Hematopoietic multipotent progenitor cell treated with erythropoietin and hydrocortisone succinate and interleukin-3 and kit ligand, for 17 days (in vitro differentiated cells): ENCODE measurements at regions not wholly inside any gene's neighbourhood (a gene's known extent, or its start where the extent isn't known, plus 50 kb on each side); places are given as distances from the start of the nearest gene placed in this dataset.

Source experiments
- DNase-seq: peaks from one replicate; pipeline ENCODE4 v3.0.0-alpha.2; 2015; ENCODE audit warnings: low spot score

DNA sequence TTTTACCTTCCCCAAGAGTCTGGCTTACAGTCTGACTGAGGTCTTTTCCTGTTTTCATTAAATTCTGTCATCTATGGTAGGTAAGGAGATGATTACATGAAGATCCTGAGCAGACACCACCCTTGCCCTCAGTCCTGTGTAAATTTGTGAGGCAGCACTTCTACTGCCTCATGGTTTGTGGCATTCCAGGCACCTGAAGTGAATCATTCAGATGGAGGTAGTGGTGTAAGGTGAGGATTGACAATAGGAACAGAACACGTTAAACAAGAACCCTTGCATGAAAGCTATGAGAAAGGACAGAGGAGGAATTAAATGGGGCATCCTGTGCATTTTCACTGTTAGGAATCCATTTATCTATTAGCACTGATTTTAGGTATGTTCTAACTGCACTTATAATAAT lies 618.6 kb downstream of the TLL1 start:
- DNase-seq = no peak

DNA sequence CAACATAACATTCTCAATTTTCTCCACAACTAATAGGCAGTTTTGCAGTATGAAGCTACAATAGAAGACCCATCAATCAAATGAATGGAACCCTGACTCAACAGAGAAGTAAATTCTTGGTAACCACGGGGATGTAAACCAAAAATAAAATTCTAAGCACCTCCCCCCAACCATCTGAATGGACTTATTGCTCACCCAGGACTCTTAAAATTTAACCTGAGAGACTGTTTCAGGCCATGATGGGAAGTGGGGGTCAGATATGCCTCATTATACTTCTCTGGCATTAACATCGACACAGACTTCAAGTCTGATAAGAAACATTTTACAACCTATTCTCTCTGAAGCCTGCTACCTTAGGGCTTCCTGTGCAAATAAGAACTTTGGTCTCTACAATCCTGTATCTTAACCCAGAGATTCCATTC lies 620.9 kb downstream of the TLL1 start:
- DNase-seq = no peak

DNA sequence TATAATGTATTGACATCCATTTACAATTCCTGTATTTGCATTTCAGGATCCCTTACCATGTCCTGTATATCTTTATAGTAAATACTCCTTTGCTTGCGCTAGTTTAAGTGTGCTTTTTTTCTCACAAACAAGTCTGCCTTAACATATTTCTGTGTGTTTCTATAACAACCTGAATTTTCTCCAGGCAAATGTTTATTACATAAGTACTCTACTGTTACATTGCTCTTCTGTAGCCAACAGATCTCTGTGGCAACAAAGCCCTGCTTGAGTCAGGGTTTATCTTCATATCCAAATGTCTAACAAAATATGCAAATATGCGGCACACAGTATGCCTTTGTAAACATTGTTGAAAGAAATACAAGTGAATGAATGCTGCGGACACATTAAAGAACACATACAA lies 625.5 kb downstream of the TLL1 start:
- DNase-seq = no peak

DNA sequence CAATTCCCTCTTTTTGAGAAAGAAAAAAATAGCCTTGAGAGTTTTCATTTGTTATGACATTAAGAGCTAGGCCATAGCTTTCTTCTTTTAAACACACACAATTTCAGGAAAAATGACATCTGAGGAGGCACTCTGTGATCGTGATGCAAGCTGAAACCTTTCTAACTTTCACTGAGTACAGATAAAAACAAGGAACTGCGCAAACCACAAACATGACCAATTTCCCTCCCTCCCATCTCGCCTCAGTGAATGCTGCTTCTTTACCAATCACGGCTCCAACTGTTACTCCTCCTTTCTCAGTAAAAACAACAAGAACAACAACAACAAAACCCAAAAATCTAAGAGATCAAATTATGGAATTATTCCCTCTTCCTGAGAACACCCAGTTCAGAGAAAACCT lies 626.8 kb downstream of the TLL1 start:
- no peak for DNase-seq

DNA sequence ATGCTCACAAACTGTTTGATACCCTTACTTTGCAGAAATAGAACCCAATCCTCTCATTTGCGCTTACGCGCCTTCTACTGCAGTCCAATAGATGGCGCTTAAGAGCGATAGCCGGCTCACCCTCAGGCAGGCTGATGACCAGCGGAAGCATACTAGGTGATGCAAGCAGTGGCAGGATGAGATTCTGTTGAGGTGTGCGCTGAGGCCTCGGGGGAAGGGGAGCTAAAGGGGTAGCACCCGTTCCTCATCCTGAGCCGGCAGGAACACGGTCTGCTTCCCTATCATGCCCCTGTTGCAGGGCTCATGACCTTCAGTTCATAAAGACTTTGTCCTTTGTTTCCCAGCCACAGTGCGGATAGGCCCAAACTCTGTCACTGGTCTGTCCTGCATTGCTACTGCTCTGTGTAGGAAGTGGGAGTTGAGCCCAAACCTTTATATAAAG lies 628.9 kb downstream of the TLL1 start:
- DNase-seq = no peak

DNA sequence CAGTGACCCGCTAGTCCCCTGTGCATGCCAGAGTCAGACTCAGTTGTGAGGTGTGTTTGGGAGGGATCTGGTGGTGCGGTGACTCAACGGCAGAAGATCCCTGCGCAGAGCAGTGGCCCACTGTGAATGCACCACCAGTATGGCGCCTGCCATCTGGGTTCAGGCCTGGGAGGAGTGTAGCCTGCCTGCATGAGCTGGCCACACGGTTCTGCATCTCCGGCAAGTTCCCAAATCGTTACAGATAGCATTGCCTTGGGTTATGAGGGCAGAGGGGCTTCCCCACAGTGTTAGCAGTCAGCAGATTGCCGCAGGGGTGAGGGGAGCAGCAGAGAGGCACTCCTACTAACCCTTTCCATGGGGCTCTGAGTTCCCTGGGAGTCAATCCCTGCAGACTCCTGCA lies 629.6 kb downstream of the TLL1 start:
- no peak for DNase-seq

DNA sequence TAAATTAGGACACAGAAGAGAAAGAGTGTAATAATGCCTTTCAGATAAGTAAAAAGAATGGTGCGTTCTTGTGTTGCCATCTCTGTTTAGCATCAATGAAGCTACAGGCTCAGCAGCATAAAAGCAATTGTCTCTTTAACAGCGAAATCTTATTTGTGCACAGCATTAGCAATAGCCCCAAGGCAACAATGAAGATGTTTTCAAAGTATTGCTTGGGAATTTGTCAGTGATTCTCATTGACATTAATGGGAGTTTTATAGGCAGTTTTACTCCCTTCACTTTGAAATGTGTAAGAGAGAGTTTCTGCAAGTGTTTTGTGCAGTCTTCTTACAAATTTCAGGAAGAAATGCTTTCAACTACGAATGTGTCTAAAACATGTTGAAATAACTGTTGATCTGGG lies 633.0 kb downstream of the TLL1 start:
- no peak for DNase-seq

DNA sequence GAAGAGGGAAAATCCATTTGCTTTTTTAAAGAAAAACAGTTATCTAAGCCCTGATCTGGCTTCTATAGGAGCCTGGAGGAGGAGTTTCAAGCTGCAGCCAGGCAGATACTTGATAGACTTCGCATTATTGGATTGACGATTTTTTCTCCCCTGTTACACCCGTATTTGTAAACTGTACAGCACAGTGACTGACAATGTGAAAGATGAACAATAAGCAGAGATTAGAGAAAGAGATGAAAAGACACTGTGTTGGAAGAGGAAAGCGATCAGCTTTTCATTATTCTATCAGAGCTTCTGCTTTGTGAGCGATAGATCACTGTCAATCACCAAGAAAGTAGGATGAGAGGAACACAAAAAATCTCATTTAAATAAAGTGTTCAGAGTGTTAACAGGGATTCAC lies 639.2 kb downstream of the TLL1 start:
- DNase-seq = no peak

DNA sequence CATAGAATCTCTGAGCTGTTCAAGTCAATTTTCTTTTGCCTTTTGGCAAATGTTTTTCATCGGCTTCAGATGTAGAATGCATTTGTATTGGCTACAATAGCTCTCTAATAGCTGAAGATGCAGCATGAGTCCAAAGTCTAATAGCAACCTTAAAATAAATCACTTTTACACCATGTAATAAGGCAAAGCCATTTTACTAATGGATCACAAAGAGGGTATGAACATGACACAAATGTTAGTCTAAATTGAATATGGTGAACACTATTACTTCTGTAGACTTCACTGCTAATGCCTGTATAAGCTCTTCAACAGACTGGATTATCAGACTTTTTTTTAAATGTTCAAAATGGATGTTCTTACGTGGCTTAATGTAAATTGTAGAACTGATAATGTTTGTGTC lies 645.3 kb downstream of the TLL1 start:
- DNase-seq = no peak

DNA sequence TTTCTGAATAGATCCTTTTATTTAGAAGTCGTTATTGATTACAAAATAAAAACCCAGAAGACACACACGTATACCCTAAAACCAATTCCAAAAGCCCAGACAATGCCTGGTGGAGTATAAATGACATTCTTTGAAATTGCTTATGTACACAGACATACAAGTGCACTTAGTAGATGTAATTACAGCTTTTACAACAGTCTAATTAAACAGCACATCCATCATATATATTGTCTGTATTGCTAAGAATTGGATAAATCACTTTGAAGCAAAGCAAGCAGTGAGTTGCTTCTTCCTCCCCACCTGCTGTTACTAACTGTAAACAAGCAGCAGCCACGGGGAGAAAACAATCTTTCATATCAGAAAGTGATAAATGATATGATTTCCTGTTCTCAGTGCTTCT lies 645.7 kb downstream of the TLL1 start:
- no peak for DNase-seq

DNA sequence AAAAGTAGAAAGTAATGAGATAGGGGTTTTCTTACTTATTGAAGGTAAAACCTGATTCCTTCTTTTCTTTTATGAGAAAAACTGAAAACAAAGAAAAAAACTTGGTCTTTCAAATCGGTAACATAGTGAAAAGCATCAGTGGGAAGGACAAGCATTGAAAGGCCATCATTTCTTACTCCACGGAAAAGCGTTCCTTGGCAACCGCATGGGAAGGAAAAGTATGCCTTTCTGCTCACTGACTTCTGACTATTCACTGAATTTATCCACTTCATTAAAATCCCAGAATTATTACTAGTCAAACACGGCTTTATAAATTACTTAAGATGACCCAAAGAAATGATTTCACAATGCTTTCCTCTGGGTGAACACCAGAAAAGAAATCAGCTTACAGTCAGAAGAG lies 646.7 kb downstream of the TLL1 start:
- DNase-seq = no peak

DNA sequence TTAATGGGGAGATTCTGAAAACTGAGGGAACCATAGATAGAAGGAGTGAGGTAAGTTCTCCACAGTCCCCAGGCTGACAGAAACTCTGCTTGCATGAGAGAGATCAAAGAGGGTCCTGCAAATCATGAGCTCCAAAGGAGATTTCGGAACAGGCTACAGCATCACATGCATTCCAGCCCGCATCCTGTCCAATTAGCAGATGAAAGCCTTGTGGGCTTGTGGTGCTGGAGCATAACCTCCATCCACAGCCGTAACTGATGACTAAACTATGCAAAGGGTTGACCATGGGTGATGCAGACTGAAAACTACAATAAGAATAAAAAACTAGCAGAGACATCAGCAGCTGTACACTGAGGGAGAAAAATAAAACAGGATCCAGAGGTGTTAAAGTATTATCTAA lies 654.5 kb downstream of the TLL1 start:
- DNase-seq = no peak

DNA sequence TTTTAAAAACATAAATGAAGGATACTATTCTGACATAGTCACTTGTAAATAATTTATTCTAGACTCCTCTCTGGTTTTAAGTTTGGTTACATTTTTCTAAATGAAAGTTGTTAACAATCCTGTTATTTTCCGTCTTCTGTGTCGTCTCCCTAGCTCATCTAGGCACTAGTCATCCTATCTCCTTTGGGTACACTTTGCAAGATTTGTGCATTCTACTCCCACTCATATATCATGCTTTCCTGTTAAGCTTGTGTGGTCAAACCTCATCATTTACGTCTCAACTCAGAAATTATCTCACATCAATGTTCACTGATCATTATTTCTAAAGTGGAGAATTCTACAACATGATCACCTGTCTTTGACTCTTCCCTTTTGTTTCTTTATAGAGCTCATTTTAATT lies 658.7 kb downstream of the TLL1 start:
- DNase-seq = no peak

DNA sequence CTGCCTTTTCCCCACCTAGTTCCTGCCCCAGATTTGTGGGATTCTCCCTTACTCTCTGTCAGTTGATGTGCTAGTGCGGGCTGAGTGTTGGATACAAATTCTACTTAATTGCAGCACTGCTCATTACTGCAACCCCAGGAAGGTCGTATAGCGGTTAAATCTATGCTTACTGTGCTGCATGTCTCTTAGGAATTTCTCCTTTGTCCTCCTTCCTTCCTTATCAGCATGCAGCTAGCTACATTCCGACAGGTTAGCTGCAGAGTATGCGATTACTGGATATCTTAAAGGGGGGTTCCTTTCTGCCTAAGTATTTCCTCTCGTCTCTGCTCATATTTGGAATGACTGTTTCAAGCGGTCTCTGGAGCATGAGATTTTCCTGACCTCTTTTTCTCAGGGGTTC lies 662.8 kb downstream of the TLL1 start:
- DNase-seq = no peak

DNA sequence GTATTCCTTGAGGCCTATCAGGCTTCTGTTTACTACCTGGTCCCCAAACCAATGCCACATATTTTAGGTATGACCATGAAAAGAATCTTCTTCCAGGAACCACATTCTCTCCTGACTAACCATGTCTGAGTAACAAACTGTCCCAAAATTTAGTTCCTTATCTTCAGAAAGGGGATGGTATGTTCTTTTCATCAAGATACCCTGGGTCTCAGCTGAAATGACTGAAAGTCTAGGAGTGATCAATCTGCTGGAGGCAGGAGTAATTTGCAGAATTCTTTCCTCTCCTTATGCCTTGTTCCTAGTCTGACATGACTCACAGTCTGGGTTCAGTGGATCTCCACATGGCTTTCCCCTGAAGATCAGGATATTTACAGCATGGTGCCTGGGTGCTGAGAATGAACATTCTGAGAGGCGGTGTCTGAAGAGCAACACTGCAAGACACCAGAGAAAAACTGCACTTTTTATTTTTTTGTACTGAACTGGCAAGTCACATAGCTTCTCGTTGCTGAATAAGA lies 665.5 kb downstream of the TLL1 start:
- DNase-seq = no peak

DNA sequence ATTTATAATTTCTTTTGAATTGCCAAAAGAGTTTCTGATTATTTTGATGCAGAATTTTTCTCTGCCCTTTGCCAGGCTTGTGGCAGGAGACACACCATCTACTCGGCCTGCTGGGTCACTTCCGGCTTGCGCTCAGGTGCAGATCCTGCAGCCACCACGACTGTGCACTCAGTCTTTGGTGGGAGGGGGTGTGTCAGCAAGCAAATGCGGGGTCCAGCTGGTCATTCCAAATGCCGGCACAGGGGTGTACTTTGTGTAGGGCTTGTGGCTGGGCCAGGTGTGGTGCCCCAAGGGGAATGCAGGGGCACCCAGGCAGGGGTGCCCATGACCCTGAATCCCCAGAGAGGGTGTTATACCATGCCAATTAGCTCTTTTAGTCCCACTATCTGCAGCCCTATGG lies 673.0 kb downstream of the TLL1 start:
- DNase-seq = no peak

DNA sequence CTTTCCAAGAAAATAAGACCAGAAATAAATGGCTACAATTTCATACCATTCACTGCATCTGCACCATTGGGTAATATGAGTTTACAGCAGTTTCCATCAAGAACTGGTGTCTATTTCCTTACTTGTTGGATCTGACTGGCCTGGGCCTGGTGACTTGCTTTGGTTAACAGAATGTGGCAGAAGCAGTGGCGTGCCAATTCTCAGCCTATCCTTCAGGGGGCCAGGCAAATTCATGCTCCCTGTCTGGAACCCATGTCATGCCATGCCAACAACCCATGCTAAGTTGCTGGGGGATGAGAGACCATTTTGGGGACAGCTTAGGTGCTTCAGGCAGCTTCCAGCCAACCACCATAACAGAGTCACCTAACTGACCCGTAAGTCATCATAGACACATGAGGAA lies 656.7 kb downstream of the SPOCK3 start:
- no peak for DNase-seq

DNA sequence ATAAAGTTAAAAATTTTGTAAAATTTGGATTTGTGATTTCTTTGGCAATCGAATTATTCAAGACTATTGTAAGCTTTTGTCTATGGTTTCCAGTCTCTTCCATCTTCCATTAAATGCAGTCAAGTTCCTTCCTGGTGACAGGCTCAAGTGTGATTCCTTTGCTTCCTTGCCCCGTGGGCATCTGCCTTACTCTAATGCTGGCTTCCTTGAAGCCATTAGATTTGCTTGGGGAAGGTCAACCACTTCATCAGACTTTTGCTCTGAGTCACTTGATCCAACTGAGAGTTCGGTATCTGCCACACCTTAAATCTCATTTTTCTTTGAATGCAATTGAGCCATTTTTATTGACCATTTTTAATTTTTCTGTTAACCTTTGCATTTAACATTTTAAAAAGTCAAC lies 648.8 kb downstream of the SPOCK3 start:
- no peak for DNase-seq

DNA sequence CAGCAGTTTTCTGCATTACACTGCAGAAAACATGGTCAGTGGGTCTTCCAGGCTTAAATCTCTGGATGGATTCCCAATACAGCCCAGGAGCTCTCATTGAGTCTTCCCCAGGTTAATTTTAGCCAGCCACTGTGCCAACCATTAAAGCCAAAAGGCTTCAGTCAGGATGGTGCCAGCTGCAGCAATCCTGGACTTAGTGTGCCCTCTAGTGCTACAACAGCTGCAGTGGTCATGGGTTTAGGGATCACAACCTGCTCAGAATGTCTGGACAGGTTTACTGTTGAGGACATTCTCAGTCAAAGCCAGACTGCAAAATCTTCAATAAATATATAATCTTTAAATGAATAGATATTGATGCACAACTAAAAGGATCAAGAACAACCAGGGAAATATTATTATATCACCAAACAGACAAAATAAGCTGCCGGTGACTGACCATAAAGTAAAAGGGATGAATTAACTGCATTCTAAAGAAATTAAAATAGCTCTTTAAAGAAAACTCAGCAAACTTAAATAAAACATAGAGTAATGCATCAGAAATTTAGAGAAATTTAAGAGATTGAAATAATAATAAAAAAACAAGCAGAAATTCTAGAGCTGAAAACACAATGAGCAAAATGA lies 639.9 kb downstream of the SPOCK3 start:
- DNase-seq = no peak

DNA sequence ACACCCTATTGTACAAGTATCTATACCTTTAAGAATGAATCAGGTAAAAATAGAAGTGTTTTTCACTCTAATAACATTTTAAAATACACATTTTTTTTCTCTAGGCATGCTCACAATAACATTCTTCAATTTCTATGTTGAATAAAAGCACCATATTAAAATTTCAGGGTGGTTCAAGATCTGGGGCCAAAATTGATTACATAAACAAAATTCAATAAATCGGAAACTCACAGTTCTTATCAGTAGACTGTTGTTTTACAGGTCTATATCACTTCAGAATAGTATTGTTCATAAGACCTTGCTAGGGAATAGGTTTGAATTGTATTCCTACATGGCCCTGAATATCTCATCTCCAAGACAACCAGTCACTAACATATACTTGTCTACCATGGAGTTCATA lies 634.0 kb downstream of the SPOCK3 start:
- no peak for DNase-seq

DNA sequence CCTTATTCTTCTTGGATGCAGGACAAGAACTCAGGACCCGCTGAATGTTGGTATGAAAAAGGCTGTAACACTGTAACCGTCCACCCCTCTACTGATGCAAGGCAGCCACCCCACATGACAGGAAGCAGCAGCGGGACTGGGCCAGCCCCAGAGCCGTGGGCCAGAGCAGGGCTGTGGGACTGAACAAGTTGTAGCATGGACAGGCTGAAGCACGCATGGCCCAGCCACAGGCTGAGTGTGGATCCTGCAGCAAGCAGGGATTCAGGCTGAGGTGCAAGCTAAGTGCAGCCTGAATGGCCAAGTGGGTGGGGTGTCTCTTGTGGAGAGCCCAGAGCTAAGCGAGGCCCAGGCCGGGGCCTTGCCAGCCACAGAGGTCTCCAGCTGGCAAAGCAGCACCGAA lies 632.2 kb downstream of the SPOCK3 start:
- no peak for DNase-seq

DNA sequence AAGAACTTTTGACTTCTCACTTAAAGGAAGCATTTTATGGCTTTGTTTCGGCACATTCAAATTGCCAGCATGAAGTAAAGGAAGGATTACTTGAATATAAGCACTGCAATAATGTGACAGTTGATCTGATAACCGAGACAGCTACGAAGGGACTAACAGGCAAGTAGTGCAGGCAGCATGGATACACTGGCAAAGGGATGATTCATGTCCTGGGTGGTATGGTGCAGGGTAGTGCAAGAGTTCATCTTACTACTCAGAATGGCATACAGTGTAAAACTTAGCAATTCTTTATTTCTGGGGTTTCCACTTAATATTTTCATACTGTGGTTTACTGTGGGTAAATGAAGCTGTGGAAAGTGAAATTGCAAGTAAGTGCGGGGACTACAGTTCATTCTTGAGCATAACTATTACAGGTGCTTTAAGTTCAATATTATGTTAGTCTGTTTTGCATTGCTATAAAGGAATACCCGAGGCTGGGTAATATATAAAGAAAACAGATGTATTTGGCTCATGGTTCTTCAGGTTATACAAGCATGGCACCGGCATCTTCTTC lies 611.8 kb downstream of the SPOCK3 start:
- no peak for DNase-seq

DNA sequence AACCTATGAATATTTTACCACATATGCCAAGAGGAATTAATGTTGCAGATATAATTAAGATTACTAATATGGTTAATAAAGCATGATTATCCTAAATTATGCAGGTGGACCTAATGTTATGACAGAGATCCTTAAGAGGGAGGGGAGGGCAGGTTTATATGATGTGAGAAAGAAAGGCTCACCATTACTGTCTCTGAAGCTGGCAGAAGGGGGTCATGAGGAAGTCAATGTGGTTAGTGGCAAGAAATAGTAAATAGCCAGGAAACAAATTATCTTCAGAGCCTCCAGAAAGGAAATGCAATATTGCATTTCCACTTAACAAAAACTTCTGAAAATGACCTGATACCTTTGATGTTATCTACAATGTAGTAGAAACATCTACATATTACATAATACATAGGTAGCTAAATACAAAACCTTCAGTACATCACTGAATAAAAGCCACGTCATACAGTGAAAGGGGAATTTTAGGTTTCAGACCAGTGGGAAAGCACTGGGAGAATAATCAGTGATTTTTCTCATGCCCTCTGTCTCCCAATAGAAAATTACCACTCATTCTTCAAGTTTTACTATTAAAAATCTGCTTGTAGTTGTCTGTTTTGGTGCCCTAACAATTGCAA lies 609.2 kb downstream of the SPOCK3 start:
- DNase-seq = no peak

DNA sequence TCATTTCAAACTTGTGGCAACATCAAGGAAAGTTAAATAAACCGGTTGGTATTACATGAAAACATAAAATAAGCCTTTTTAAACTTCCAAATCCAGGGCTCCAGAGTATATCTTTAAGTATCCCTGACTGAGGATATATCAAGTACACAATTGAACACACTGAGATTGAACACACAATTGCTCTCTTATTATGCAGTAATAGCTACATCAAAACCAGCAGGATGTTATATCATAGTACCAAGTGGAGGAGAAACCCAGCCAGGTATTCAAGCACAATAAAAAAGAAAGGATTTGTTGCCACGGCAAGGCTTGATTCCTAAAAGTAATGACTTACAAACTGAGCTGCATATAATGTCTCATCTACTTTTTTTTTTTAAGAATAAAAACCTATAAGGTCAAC lies 605.8 kb downstream of the SPOCK3 start:
- no peak for DNase-seq
